Uterus (tissue), 2 donors: ENCODE measurements at regions not wholly inside any gene's neighbourhood (a gene's known extent, or its start where the extent isn't known, plus 50 kb on each side); places are given as distances from the start of the nearest gene placed in this dataset.

Experiments
- POLR2A ChIP-seq, 2 donors: fragments of 450-650 bp; IDR thresholded peaks; one replicate each; pipeline ENCODE4 v1.6.1; 2016; ENCODE audit warnings: antibody characterized with exemption in 2 of 2, mild to moderate bottlenecking in 1 of 2, moderate library complexity in 1 of 2
- TF ChIP-seq, protein P1 (sequence below), 4 experiments: fragments of 200-600 bp in 2 of 4; fragments of 450-650 bp in 2 of 4; sonication (generic) in 2 of 4; IDR thresholded peaks; one replicate each; pipeline ENCODE4 v1.5.1; 2016 to 2019; ENCODE audit warnings: antibody characterized with exemption in 4 of 4, mild to moderate bottlenecking in 2 of 4, moderate library complexity in 1 of 4

DNA sequence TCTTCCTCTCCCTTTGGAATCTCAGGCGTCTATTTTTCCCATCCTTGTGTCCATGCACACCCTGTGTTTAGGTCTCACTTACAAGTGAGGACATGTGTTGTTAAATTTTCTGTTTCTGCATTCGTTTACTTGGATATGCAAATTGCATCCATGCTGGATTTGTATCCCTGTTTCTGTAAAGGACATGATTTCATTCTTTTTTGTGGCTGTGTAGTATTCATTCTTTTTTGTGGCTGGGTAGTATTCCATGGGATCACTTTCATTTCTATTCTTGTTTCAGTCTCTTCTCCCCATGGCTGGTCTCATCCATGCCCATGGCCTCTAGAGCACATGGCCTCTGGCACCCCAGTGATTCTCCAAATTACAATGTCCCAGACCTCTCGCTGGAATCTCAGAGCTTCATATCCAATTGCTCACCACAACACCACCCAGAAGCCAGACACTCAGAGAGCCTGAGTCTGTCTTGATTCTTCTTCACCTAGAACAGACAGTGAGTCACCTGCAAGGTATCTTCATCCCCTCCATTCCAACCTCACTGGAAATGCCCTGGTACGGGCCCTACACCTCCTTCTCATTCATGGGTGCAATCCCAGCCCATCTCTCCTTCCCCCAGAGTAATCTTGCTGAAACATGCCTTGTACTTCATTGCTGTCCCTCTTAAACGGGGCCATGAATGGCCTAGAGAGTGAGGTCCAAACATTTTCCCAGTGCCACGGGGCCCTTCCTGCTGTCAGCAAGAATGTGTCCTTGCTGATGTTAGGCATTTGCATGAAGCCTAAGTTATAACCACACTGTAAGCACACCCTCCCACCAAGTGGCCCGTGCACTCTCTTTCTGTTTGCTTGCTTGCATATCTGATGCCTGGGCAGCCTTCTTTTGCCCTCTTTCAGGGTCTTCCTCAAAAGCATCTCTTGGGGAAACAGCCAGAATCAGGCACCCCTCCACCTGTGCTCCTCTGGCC, 476.2 kb upstream of the TSHZ3 start:
- TF ChIP-seq, protein P1, sequence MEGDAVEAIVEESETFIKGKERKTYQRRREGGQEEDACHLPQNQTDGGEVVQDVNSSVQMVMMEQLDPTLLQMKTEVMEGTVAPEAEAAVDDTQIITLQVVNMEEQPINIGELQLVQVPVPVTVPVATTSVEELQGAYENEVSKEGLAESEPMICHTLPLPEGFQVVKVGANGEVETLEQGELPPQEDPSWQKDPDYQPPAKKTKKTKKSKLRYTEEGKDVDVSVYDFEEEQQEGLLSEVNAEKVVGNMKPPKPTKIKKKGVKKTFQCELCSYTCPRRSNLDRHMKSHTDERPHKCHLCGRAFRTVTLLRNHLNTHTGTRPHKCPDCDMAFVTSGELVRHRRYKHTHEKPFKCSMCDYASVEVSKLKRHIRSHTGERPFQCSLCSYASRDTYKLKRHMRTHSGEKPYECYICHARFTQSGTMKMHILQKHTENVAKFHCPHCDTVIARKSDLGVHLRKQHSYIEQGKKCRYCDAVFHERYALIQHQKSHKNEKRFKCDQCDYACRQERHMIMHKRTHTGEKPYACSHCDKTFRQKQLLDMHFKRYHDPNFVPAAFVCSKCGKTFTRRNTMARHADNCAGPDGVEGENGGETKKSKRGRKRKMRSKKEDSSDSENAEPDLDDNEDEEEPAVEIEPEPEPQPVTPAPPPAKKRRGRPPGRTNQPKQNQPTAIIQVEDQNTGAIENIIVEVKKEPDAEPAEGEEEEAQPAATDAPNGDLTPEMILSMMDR (IDR thresholded peaks at IDR 0.05) = no peak
- no peak for TF ChIP-seq POLR2A (IDR thresholded peaks at IDR 0.05)
